ENCODE measurements at regions not wholly inside any gene's neighbourhood (a gene's known extent, or its start where the extent isn't known, plus 50 kb on each side); places are given as distances from the start of the nearest gene placed in this dataset.

DNA sequence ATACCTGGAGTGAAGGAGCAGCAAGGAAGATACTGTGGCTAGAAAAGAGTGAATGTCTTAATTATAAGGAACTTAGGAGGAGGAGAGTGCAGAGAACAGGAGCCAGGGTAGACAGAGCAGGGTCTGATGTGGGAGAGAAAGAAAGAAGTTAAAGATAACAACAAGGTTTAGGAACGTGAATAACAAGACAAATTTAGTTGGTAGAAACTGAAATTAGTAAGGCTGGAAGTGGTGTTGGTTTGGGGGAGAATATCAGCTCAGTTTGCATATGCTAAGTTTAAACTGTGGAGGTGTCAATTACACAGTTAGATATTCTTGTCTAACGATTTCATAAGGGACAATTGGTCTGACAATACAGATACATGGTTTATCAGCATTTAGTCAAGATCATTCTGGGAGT, 1123.7 kb upstream of the PABPC4L start:
- no peak for DNase-seq (ENCODE audit: low read depth, low spot score)

DNA sequence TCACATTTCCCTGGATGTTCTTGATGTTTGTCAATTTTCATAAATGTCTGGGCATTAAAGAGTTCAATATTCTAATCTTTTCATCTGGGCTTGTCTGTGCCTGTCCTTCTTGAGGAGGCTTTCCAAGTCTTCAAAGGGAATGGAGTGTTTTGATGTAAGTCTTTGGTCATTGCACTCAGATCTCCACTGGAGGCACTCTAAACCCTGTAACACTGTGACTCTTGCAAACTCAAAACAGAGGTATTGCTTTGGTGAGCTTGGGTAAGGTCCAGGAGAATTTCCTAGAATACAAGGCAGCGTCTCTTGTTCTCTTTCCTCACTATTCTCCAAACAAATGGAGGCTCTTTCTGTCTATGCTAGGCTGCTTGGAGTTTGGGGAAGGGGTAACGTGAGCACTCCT, 1118.1 kb upstream of the PABPC4L start:
- no peak for DNase-seq (ENCODE audit: low read depth, low spot score)

DNA sequence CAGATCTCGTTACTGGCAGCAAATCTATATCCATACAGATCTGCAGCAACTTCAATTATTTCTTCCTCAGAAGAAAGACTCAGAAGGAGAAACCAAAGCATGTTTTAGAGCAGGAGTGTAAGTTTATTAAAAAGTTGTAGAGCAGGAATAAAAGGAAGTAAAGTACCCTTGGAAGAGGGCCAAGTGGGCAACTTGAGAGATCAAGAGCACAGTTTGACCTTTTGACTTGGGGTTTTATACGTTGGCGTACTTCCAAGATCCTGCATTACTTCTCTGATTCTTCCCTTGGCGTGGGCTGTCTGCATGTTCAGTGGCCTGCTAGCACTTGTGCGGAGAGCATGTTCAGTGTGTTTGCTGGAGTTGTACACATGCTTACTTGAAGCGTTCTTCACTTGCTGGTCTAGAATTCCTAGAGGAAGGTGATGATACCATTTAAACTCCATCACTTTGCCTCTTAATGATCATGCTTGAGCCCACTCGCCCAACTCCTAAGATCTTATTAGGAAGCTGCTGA, 1114.7 kb upstream of the PABPC4L start:
- no peak for DNase-seq (ENCODE audit: low read depth, low spot score)

DNA sequence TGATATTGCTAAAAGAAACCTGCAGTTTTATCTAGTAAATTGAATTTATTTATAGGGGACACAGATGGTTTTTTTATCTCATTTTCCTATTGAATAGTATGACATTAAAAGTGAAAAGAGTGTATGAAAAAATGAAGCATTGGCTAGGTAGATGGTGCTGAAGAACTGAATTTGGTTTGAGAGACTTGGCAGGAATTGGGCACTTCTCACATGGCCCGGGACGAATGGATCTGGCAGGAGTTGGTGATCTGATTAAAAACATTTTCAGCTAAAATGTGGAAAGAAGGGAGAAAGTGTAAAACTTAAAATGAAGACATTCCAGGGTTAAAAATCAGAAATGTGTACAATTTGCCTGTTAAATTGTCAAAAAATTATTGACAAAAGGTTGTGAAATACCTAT, 1088.5 kb upstream of the PABPC4L start:
- no peak for DNase-seq (ENCODE audit: low read depth, low spot score)

DNA sequence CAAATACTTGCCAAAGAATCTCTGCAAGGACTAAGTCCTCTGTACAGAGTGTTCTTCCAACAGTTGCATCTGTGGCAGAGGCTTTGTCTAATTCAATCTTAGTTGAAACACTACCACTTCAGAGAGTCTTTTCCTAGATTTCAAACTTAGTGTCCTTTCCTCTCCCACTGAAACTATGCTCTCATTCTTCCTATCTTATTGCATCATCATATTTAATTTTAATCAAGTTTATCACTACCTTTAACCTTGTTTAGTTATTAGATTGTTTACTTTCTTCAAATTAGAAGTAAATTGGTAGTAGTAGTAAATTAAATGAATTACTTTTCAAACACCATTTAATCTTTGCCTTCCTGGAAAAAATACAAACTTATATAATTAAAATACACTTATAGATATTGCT, 1082.3 kb upstream of the PABPC4L start:
- no peak for DNase-seq (ENCODE audit: low read depth, low spot score)

DNA sequence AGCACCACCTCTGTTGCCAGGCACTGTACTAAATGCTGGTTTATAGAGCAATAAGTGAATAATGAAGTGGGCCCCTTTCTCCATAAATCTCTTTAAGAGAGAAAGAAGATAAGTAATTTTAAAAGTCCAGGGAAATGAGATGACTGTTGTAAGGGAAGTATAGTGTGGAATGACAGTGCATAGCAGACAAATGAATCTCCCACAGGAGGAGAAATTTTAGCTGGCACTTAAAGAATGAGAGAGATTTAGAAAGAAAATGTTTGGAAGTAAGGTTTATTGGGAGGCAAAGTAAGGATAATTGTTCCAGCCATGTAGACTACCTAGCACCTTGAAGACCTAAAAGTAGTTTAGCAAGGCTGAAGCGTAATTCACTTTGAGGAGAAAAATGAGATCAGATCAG, 1081.1 kb upstream of the PABPC4L start:
- no peak for DNase-seq (ENCODE audit: low read depth, low spot score)

DNA sequence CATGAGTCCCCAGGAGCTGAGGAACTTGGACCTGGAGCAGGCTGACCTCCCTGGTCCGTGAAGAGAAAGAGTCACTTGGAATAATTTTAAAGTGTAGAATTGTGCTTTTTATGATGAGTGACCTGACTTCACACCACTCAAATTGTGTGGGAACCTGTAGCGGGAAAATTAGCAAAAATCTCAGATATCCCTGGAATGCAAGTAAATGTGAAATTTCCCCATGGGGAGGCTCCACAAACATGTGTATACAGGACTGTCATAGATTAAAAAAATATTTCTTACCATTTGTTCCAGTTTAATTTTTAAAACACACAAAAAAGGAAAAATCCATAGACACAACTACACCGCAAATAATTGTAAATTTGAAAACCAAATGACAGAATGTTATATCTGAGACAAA, 1079.6 kb upstream of the PABPC4L start:
- DNase-seq (ENCODE audit: low read depth, low spot score), result no peak

DNA sequence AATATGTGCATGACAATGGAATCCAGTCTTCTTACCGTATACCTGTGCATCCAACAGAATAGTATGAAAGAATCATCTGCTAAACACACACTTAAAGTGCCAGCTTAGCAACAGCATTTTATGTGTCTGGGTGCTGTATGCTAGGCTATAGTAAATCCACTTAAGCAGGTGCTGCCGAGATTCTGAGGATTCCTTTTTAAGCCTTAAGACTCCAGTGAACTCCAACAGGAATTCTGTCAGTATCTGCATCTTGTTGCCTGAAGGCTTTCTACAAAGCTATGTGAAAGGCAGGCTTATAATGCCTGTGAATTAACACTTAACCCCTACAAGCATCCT, 1076.4 kb upstream of the PABPC4L start:
- DNase-seq (ENCODE audit: low read depth, low spot score), result no peak

DNA sequence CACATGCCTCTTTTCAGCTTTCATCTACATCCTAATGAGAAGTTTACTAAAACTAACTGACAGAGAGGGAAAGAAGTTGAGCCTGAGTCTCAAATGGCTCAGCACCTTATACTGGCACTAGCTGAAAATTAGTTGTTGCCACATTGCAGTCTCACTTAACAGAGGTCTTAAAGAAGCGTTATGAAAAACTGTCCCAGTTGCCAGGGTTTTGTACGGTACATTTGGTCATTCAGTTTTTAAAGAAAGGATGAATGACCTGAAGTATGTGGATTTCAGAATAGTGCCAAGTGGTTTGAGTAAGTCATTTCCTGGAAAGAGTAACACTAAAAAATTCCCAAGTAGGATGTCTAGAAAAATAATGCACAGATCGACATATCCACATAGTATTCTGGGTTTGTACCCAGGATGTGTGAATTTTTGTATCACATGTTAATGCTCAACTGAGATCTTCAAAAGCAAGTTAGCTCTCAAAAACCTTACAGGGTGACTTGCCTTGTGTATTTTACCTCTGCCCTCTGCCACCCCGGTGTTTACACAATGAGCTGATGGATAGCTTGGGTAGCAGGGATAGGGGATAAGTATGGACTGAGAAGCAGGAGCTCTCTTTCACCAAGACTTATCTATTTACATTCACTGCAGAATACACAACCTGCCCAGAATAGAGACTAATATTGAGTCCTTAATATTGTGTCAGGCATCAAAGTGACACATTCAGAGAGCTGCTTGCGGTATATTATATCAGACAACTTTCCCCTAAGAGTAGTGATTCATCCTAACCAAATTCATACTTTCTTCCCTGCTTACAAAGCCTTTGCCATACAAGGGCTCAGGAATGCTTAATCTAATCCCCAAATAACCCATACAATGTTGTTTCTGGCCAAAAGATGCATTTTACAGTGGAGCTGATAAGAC, 1075.7 kb upstream of the PABPC4L start:
- no peak for DNase-seq (ENCODE audit: low read depth, low spot score)

DNA sequence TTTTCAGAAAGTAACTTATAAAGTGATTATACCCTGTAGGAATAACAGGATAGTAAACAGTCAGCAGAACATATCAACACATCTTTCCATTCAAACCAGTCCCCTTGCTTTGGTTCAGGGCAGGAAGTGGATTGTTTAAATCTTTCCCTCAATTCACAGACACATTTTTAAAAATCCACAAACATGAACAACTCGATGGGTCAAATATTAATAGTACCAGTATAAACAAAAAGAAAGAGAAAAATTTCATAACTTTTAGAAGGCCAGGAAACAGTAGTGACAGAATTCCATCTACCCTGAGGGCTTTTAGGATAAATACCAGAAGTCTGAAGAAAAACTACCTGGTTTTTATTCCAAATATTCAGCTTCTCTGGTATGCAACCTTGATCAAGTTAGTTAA, 1072.8 kb upstream of the PABPC4L start:
- DNase-seq (ENCODE audit: low read depth, low spot score), result no peak

DNA sequence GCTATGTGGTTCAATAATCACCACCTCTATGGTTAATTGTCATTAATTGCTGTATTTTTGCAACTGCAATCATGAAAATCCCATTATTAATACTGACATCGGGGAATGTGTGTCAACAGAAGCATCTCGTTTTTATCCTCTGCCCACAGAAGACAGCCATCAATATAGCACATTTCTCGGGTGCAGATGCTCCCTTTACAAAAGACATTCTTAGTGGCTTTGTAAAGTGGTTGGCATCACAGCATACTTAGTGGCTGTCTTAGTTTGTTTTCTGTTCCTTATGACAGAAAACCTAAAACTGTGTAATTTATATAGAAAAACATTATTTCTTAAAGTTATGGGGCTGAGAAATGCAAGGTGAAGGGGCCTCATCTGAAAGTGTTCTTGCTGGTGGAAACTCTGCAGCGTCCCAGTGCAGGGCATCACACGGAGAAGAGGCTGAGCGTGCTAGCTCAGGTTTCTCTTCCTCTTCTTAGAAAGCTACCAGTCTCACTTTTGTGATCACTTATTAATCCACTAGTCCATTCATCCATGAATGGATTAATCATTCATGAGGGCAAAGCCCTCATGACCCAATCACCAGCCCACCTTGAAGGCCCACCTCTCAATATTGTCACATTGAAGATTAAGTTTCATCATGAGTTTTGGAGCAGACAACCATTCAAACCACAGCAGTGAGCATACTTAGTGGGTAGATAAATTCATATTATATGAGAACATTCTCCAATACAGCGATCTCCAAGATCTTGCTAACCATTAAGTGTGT, 1067.7 kb upstream of the PABPC4L start:
- DNase-seq (ENCODE audit: low read depth, low spot score), result no peak

DNA sequence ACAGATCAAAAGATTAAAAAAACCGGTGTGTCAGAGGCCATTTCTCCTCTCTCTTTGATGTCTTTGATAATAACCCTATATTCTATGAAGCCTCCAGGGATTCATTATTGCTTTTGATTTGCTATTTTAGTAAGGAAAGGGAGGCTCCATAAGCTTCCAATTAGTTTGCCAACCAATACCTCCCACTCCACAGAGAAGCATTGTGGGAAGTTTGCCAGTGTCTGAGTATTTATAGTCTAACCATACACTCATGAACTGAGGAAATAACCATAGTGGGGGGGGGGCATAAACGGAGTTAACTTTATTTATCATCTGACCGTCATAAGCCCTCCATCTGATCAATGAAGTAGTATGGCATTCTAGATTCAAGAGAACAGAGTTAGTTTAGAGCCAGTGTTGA, 1066.8 kb upstream of the PABPC4L start:
- no peak for DNase-seq (ENCODE audit: low read depth, low spot score)

DNA sequence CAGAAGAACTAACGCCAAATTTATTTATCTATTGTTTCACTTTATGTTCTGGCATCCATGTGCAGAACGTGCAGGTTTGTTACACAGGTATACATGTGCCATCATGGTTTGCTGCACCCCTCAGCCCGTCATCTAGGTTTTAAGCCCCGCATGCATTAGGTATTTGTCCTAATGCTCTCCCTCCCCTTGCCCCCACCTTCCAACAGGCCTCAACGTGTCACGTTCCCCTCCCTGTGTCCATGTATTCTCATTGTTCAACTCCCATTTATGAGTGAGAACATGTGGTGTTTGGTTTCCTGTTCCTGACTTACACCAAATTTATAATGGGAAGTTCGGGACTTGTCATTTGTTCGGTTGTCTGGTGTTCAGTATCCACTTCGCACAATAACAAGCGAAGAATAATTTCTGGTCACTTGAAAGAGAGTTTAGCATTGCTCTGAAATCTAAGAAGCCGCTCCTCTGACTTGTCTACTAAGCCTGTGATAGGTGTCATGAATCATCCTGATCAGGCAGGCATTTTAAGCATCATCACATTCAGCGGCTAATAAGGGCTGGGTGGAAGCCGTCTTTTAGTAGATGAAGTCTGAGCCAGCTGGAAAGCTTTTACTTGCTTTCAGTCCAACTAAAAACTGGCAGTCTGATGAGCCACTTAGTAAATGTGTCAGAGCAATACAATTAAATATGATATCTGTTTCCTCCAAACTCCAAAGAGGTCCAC, 1065.7 kb upstream of the PABPC4L start:
- no peak for DNase-seq (ENCODE audit: low read depth, low spot score)

DNA sequence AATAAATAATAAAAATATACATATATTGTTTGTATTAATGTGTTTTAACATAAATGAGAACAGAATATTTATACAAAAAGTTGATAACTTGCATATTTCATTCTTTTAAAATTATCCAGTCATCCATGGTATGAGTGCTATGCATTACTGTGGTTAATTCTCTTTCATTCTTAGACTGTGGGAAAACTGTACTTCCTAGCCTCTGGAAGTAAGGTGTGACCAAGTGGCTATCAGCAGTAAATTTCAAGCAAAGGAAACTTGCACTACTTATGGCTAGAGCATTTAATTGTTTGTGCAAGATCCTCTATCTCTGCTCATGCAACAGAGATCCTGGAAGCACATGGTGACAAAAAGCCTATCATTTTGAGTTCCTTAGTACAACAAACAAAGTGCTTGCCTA, 1054.5 kb upstream of the PABPC4L start:
- no peak for DNase-seq (ENCODE audit: low read depth, low spot score)

DNA sequence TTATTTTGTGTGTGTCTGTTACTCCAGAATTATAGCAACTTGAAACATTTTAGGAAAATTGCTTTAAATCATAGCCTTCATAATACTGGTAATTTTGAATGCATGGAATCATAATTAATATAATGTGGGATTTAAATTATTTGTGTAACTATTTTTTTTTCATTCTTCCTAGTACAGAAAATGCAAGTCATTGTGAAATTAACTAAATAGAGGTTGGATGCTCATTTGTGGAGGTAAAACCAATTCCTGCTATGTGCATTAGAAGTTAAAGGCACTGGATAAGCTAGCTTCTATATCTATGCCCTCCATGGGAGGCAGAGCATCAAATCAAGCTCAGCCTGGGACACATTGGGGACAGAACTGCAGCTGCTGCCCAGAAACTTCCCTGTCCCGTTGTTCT, 1048.5 kb upstream of the PABPC4L start:
- no peak for DNase-seq (ENCODE audit: low read depth, low spot score)

DNA sequence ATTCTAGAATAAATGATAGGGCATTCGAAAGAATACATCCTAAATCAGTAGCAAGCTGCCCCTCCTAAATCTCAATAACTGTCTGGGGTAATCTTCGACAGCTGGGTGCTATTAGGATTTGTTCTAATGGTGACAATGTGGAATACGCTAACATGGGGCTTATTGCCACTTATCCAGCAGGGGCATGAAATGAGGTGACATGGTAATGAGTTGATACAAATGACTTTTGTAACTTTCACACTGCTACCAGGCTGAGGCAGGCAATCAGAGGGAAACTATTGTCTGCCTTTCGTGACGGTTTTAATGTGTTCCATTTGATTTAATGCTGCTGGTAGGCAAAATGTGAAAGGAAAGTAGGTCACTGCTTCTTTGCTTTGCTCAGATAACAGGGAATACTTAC, 1047.4 kb upstream of the PABPC4L start:
- DNase-seq (ENCODE audit: low read depth, low spot score), result no peak

DNA sequence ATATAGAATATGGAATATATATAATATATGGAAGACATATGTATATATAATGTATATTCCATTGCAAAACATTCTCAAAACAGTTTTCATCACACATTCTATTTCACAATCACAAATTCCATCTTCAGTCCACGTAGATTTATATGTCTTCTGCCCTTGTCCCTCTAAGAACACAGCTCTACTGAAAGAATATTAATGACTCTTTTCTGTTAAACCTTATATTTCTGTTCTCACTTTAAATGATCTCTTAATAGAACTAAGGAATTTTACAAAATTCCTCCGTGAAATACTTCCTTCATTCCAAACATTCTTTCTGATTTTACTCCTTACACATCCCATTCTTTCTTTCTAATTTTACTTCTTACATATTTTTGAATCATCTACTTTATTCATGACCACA, 1043.1 kb upstream of the PABPC4L start:
- DNase-seq (ENCODE audit: low read depth, low spot score), result no peak

DNA sequence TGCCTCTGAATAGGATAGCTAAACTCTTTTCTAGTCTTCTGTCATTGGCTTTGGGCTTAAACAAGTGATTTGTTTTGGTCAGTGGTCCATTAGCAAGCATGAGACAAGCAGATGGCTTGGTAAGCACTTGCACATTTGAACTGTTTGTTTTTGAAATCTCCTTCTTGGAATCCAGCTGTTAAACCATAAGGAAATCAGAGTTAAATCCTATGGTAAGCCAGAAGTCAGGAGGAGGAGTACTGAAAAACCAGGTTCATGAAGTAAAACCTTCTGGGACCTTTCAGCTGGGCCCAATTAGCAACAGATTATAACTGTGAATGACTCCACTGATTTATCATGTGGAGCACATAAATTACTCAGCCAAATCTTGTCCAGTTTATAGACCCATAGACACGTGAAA, 1042.5 kb upstream of the PABPC4L start:
- no peak for DNase-seq (ENCODE audit: low read depth, low spot score)

DNA sequence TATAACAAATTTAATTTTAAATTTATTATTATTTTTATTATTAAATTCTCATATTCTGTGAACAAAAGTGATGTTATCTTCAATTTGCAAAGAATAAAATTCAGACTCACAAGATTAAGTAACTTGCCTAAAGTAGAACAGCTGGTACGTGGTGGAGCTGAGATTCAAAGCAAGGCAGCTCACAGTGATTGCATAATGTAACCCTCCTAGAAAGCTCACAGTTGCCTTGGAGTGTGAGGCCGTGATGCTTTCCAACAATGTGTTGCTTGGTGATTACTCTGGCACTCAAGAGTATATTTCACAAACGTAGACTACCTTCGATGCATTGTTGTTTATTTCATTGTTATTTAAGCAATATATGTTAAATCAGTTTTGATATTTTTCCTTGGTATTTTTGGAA, 1039.2 kb upstream of the PABPC4L start:
- DNase-seq (ENCODE audit: low read depth, low spot score), result no peak

DNA sequence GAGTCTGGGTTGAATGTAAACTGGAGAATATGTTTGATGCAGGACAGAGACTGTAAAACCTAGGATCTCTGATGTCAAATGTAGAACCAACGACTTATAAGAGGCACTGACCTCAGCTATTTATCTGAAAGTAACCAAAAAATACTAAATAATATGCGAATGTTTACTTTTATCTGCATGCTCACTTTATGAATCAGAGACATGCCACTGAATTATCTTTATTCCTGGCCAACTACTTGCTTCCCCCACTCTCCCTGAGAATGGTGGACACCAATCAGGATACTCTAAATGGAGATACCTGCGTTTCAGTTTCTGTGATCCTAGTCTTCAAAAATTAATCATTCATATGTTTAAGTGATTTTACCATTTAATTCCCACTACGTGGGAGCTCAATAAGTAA, 1038.4 kb upstream of the PABPC4L start:
- no peak for DNase-seq (ENCODE audit: low read depth, low spot score)

DNA sequence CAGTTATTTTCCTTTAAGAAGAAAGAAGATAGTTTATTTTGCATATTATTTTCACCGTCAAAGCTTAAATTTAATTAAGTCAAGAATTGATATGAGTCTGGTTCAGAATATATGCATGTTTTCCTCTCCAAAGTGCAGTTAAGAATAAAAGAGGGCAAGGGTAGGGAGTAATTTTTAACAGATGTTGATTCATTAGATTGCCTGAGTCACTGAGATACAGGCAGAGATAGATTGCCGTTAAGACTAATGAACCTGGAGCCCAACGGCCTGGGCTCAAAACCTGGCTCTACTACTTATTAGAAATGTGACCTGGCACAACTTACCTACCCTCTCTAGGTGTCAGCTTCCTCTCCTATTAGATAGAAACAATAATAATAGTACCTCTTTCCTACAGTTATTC, 1037.4 kb upstream of the PABPC4L start:
- DNase-seq (ENCODE audit: low read depth, low spot score), result no peak

DNA sequence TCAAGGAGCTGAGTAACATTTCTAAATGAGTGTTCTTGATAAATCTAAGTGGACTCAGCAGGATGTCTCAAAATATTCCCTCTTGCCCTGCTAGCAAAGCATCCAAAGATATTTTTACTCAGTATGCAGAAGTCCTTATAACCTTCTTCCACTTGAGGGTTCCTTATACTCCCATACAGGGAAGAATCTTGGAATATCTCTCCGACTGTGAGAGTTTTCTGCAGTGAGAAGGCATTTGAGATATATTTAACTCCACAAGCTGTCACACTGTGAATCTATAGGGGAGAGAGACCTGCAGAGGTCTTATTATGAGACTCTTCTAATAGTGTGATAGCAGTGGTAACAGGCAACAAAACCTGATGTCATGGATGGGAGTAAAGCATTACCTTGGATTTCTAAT, 1034.5 kb upstream of the PABPC4L start:
- no peak for DNase-seq (ENCODE audit: low read depth, low spot score)
